ENCODE measurements at regions not wholly inside any gene's neighbourhood (a gene's known extent, or its start where the extent isn't known, plus 50 kb on each side); places are given as distances from the start of the nearest gene placed in this dataset.
"Not testable (repeated sequence)": the region's sequence is repeated elsewhere in the genome, so short reads cannot be mapped to it uniquely, and the experiment has no call there.

- Histone ChIP-seq H3K36me3 (no peaks in the 10 kb centered on the region), H3K27me3 (no peaks in the 10 kb centered on the region), H3K9me3 (no peaks in the 10 kb centered on the region), H3K27ac (no peak overlapping the region), H3K4me3 (no peak overlapping the region), H3K4me1 (no peaks in the 10 kb centered on the region)
- no peak for DNase-seq (ENCODE audit: extremely low spot score in 2 of 2)
- no peak for TF ChIP-seq POLR2AphosphoS5 (IDR thresholded peaks at IDR 0.05; ENCODE audit: insufficient read depth in 1 of 2, low read depth in 1 of 2)
- intact Hi-C loops (cut with DNase I), result no loop called here
Observed at GRCh38 chr5:120122703-120123102, 341.4 kb upstream of the PRR16 start.

- Histone ChIP-seq H3K36me3 (no peaks in the 10 kb centered on the region), H3K4me1 (no peaks in the 10 kb centered on the region), H3K27ac (no peak overlapping the region), H3K9me3 (no peaks in the 10 kb centered on the region), H3K27me3 (no peaks in the 10 kb centered on the region), H3K4me3 (no peak overlapping the region)
- intact Hi-C loops (cut with DNase I), result no loop called here
- TF ChIP-seq CTCF (IDR thresholded peaks at IDR 0.05) (no peak), POLR2AphosphoS5 (IDR thresholded peaks at IDR 0.05; ENCODE audit: insufficient read depth in 1 of 2, low read depth in 1 of 2) (no peak), POLR2A (IDR thresholded peaks at IDR 0.05) (no peak)
- no peak for DNase-seq (ENCODE audit: extremely low spot score in 2 of 2)
Observed at GRCh38 chr5:120124031-120124430, 340.1 kb upstream of the PRR16 start.

GRCh38 chr5:120124961-120125360 lies 339.1 kb upstream of the PRR16 start:
- Histone ChIP-seq H3K4me3 (no peak overlapping the region), H3K36me3 (no peaks in the 10 kb centered on the region), H3K9me3 (no peaks in the 10 kb centered on the region), H3K27me3 (no peaks in the 10 kb centered on the region), H3K27ac (no peak overlapping the region), H3K4me1 (no peaks in the 10 kb centered on the region)
- no peak for DNase-seq (ENCODE audit: extremely low spot score in 2 of 2)
- intact Hi-C loops (cut with DNase I), result no loop called here
- TF ChIP-seq POLR2A (IDR thresholded peaks at IDR 0.05) (no peak), POLR2AphosphoS5 (IDR thresholded peaks at IDR 0.05; ENCODE audit: insufficient read depth in 1 of 2, low read depth in 1 of 2) (peak in 1 of 2 donors; percentile 28), CTCF (IDR thresholded peaks at IDR 0.05) (no peak)

GRCh38 chr5:120132347-120132746 lies 331.8 kb upstream of the PRR16 start:
- intact Hi-C loops (cut with DNase I), result not testable (repeated sequence)

DNA sequence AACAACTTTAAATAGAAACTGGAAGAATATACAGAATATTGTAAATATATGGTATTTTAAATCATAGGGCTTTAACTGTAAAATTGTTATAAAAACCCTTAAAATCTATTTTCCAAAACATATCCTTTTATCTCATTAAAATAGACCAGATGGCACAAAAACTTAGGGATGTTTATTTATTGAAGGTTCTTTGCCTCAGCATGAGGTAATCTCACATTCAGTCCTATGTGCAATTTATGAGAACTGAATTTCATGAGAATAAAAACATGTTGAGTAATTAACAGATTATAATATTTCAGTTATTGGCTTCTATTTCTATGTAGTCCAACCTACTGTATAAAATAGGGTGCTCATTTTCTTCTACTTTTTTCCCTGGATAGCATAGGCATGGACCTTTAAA lies 329.2 kb upstream of the PRR16 start:
- TF ChIP-seq POLR2A (IDR thresholded peaks at IDR 0.05) (no peak), CTCF (IDR thresholded peaks at IDR 0.05) (no peak), POLR2AphosphoS5 (IDR thresholded peaks at IDR 0.05; ENCODE audit: insufficient read depth in 1 of 2, low read depth in 1 of 2) (no peak)
- no peaks in the 10 kb centered on the region for H3K9me3 ChIP-seq
- no peaks in the 10 kb centered on the region for H3K36me3 ChIP-seq
- no peaks in the 10 kb centered on the region for H3K4me1 ChIP-seq
- no peak overlapping the region for H3K4me3 ChIP-seq
- H3K27ac ChIP-seq, result no peak overlapping the region
- intact Hi-C loops (cut with DNase I), result no loop called here
- no peak for DNase-seq (ENCODE audit: extremely low spot score in 2 of 2)
- no peaks in the 10 kb centered on the region for H3K27me3 ChIP-seq

More at GRCh38 chr5:120132347-120132746, 331.8 kb upstream of the PRR16 start:
- not testable (repeated sequence) for H3K36me3 ChIP-seq; H3K4me1 ChIP-seq; DNase-seq (ENCODE audit: extremely low spot score in 2 of 2); H3K27ac ChIP-seq; H3K4me3 ChIP-seq; H3K9me3 ChIP-seq; H3K27me3 ChIP-seq

DNA sequence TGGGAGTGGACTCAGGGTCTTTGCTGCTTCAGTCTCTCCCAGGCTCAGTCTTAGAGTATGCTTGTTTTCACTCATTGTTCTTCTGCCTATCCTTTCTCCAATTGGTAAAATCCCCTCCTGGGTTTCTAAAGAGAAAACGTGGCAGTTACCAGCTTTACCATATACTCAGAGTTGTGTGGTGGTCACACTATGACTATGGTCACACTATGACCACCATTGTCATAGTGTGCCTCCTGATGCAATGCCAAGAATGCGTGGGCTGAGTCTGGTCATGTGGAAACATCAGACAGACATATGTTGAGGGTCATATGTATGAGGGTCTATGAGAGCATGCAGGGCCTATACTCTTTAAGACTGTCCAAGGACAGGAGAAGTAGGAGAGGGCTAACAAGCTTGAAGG lies 326.5 kb upstream of the PRR16 start:
- TF ChIP-seq POLR2AphosphoS5 (IDR thresholded peaks at IDR 0.05; ENCODE audit: insufficient read depth in 1 of 2, low read depth in 1 of 2), result no peak
- no peak for TF ChIP-seq POLR2A (IDR thresholded peaks at IDR 0.05)
- no peak for TF ChIP-seq CTCF (IDR thresholded peaks at IDR 0.05)
- H3K4me1 ChIP-seq, result no peaks in the 10 kb centered on the region
- no peak overlapping the region for H3K4me3 ChIP-seq
- H3K27me3 ChIP-seq, result no peaks in the 10 kb centered on the region
- no peaks in the 10 kb centered on the region for H3K9me3 ChIP-seq
- no peak for DNase-seq (ENCODE audit: extremely low spot score in 2 of 2)
- no peak overlapping the region for H3K27ac ChIP-seq
- intact Hi-C loops (cut with DNase I), result no loop called here
- H3K36me3 ChIP-seq, result no peaks in the 10 kb centered on the region
